Lower leg skin (tissue), 4 donors: ENCODE measurements at regions not wholly inside any gene's neighbourhood (a gene's known extent, or its start where the extent isn't known, plus 50 kb on each side); places are given as distances from the start of the nearest gene placed in this dataset.

Experiments
- DNase-seq, 2 donors: peaks; one replicate each; pipeline ENCODE4 v3.0.0-alpha.2; 2019; ENCODE audit warnings: low spot score in 2 of 2
- H3K4me3 ChIP-seq: fragments of 200-600 bp; sonication (generic); 2 replicates; pipeline ENCODE4 v1.5.1; 2017; ENCODE audit warnings: mild to moderate bottlenecking, low read depth; ENCODE audit not compliant: poor library complexity, severe bottlenecking
- CTCF ChIP-seq, 3 donors: fragments of 450-650 bp; IDR thresholded peaks; one replicate each; pipeline ENCODE4 v1.5.1; 2016; ENCODE audit warnings: antibody characterized with exemption in 3 of 3, mild to moderate bottlenecking in 3 of 3, moderate library complexity in 2 of 3
- POLR2A ChIP-seq, 2 donors: fragments of 450-650 bp; IDR thresholded peaks; one replicate each; pipeline ENCODE4 v1.6.1; 2016 to 2017; ENCODE audit warnings: antibody characterized with exemption in 2 of 2, mild to moderate bottlenecking in 1 of 2, moderate library complexity in 1 of 2
- WGBS, 2 donors: methylation state at CpG; one replicate each; pipeline ENCODE4 v1.1.5; 2018; 5-methylcytosine and 5-hydroxymethylcytosine counted together
- intact Hi-C: fragments of 100-400 bp; cut with DNase I; formaldehyde crosslinking; loops from one replicate; pipeline ENCODE4 v1.15.0; 2023; ENCODE audit warnings: low total_unique reads

GRCh38 chr4:82076809-82077208, 297.0 kb downstream of the HNRNPD start:
- no peak overlapping the region for H3K4me3 ChIP-seq
- DNase-seq, result no peak
- intact Hi-C loops, result no loop called here
- 90 to 93% methylated on average over 8 of the region's 8 CpGs for WGBS, 2 donors
- no peak for TF ChIP-seq CTCF (IDR thresholded peaks at IDR 0.05)
- no peak for TF ChIP-seq POLR2A (IDR thresholded peaks at IDR 0.05)

GRCh38 chr4:82076359-82076758, 297.4 kb downstream of the HNRNPD start:
- intact Hi-C loops, result no loop called here
- TF ChIP-seq POLR2A (IDR thresholded peaks at IDR 0.05), result no peak
- no peak for TF ChIP-seq CTCF (IDR thresholded peaks at IDR 0.05)
- H3K4me3 ChIP-seq, result no peak overlapping the region
- no peak for DNase-seq
- WGBS, 2 donors, result 80 to 88% methylated on average over 1 of the region's 1 CpG

GRCh38 chr4:82071951-82072350, 301.8 kb downstream of the HNRNPD start:
- no peak for DNase-seq
- intact Hi-C loops, result no loop called here
- no peak overlapping the region for H3K4me3 ChIP-seq
- TF ChIP-seq POLR2A (IDR thresholded peaks at IDR 0.05), result no peak
- TF ChIP-seq CTCF (IDR thresholded peaks at IDR 0.05), result no peak

- intact Hi-C loops, result no loop called here
- 72 to 76% methylated on average over 4 of the region's 4 CpGs for WGBS, 2 donors
- no peak for DNase-seq
- no peak overlapping the region for H3K4me3 ChIP-seq
- TF ChIP-seq POLR2A (IDR thresholded peaks at IDR 0.05) (no peak), CTCF (IDR thresholded peaks at IDR 0.05) (no peak)
Observed at GRCh38 chr4:82069883-82070638, 303.7 kb downstream of the HNRNPD start.

GRCh38 chr4:82063017-82063416, 310.8 kb downstream of the HNRNPD start:
- 68 to 69% methylated on average over 1 of the region's 1 CpG for WGBS, 2 donors
- intact Hi-C loops, result no loop called here
- no peak for DNase-seq
- no peak overlapping the region for H3K4me3 ChIP-seq
- no peak for TF ChIP-seq CTCF (IDR thresholded peaks at IDR 0.05)
- no peak for TF ChIP-seq POLR2A (IDR thresholded peaks at IDR 0.05)

- intact Hi-C loops, result no loop called here
- DNase-seq, result no peak
- H3K4me3 ChIP-seq, result no peak overlapping the region
- WGBS, 2 donors, result 10 to 17% methylated on average over 1 of the region's 1 CpG
- TF ChIP-seq CTCF (IDR thresholded peaks at IDR 0.05) (no peak), POLR2A (IDR thresholded peaks at IDR 0.05) (no peak)
Observed at GRCh38 chr4:82057990-82058544, 315.7 kb downstream of the HNRNPD start.
